OCI-LY7 (cell line): ENCODE measurements at regions not wholly inside any gene's neighbourhood (a gene's known extent, or its start where the extent isn't known, plus 50 kb on each side); places are given as distances from the start of the nearest gene placed in this dataset.
"Not testable (repeated sequence)": the region's sequence is repeated elsewhere in the genome, so short reads cannot be mapped to it uniquely, and the experiment has no call there.

Experiments used
- BruUV-seq: library from RNA; stranded (reverse); fragments of 400-500 nt; replicated peaks from 2 replicates; lab custom pipeline; 2021; lab: Mats Ljungman, UMichigan
- CTCF ChIA-PET: fragments of 300-600 bp; sonication (Branson Sonifier 250); formaldehyde crosslinking; loops from one replicate; lab custom pipeline; 2022; ENCODE audit warnings: antibody characterized with exemption; ENCODE audit not compliant: unreplicated experiment; lab: Charles Lee
- POLR2A ChIA-PET: fragments of 300-600 bp; sonication (Branson Sonifier 250); formaldehyde crosslinking; loops from one replicate; lab custom pipeline; 2022; ENCODE audit warnings: antibody characterized with exemption; lab: Charles Lee
- DNase-seq: peaks from one replicate; pipeline ENCODE4 v3.0.0-alpha.2; 2015; ENCODE audit warnings: low spot score
- H2AFZ ChIP-seq: fragments of 200-600 bp; sonication (generic), shearing (Covaris generic); 2 replicates; pipeline ENCODE4 v1.6.1; 2014; ENCODE audit warnings: mild to moderate bottlenecking, antibody characterized with exemption, low read length, moderate library complexity
- H3K27ac ChIP-seq: fragments of 200-600 bp; sonication (generic); 2 replicates; pipeline ENCODE4 v1.5.1; 2014; ENCODE audit warnings: mixed run types, low read depth, mild to moderate bottlenecking, moderate library complexity, low read length, inconsistent platforms; ENCODE audit not compliant: poor library complexity, severe bottlenecking
- H3K36me3 ChIP-seq: fragments of 200-600 bp; sonication (generic); 2 replicates; pipeline ENCODE4 v1.6.1; 2014; ENCODE audit warnings: mild to moderate bottlenecking, antibody characterized with exemption, low read length, moderate library complexity, mixed read lengths; ENCODE audit not compliant: insufficient read depth
- H3K4me1 ChIP-seq: fragments of 200-600 bp; sonication (generic); 2 replicates; pipeline ENCODE4 v1.5.1; 2014; ENCODE audit warnings: mild to moderate bottlenecking, low read length; ENCODE audit not compliant: insufficient read depth, poor library complexity, severe bottlenecking
- H3K4me2 ChIP-seq: fragments of 200-600 bp; sonication (generic); 2 replicates; pipeline ENCODE4 v1.6.1; 2014; ENCODE audit warnings: mild to moderate bottlenecking, low read length
- H3K4me3 ChIP-seq: fragments of 200-600 bp; sonication (generic); 2 replicates; pipeline ENCODE4 v1.5.1; 2014; ENCODE audit warnings: mild to moderate bottlenecking, low read depth, low read length; ENCODE audit not compliant: poor library complexity, severe bottlenecking
- H3K79me2 ChIP-seq: fragments of 200-600 bp; sonication (generic); 2 replicates; pipeline ENCODE4 v1.6.1; 2016; ENCODE audit warnings: low read depth, mild to moderate bottlenecking, low read length, moderate library complexity, mixed read lengths; ENCODE audit not compliant: insufficient read depth
- H3K9me2 ChIP-seq: fragments of 200-600 bp; sonication (generic); 2 replicates; pipeline ENCODE4 v1.6.1; 2016; ENCODE audit warnings: mild to moderate bottlenecking, low read length, mixed read lengths; ENCODE audit not compliant: insufficient read depth
- H3K9me3 ChIP-seq: fragments of 200-600 bp; sonication (generic); 2 replicates; pipeline ENCODE4 v1.6.1; 2014; ENCODE audit warnings: mild to moderate bottlenecking, mixed run types, low read length, mixed read lengths
- H4K20me1 ChIP-seq: fragments of 200-600 bp; sonication (generic); 2 replicates; pipeline ENCODE4 v1.6.1; 2014; ENCODE audit warnings: mild to moderate bottlenecking, antibody characterized with exemption, low read length, moderate library complexity, mixed read lengths; ENCODE audit not compliant: insufficient read depth
- intact Hi-C: fragments of 100-400 bp; cut with micrococcal nuclease; formaldehyde crosslinking; loops from one replicate; pipeline ENCODE4 v1.10.0; 2022; ENCODE audit not compliant: unreplicated experiment

GRCh38 chr6:57708061-57708460 lies 390.6 kb downstream of the PRIM2 start:
- H3K4me3 ChIP-seq, CTCF ChIA-PET, H3K27ac ChIP-seq: not testable (repeated sequence)

DNA sequence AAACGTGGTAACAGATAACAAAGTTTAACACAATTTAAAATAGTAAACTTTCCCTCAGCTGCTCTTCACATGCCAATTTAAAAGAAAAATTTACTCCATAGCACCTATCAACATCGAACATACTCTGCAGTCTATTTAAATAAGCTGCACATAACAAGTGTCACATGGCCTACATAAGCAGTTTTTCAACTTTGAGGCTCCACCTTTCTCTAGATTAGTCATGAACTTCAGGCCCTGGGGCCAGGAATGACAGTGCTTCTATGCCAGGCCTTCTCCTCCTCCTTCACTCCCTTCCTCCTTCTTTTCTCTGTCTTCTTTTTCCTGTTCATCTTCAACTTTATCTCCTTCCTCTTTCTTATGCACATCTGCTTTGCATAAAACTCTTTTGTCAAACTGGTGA lies 405.1 kb downstream of the PRIM2 start:
- H3K36me3 ChIP-seq, DNase-seq, H2AFZ ChIP-seq, H3K79me2 ChIP-seq, H3K9me2 ChIP-seq, H4K20me1 ChIP-seq, BruUV-seq, CTCF ChIA-PET, H3K27ac ChIP-seq, intact Hi-C loops, H3K9me3 ChIP-seq, H3K4me3 ChIP-seq, H3K4me2 ChIP-seq, H3K4me1 ChIP-seq, POLR2A ChIA-PET: not testable (repeated sequence)

More at GRCh38 chr6:57708061-57708460, 390.6 kb downstream of the PRIM2 start:
- H3K9me2 ChIP-seq, H3K4me1 ChIP-seq, H3K9me3 ChIP-seq, H3K4me2 ChIP-seq, H2AFZ ChIP-seq, H4K20me1 ChIP-seq, BruUV-seq, intact Hi-C loops, POLR2A ChIA-PET, H3K36me3 ChIP-seq, H3K79me2 ChIP-seq, DNase-seq: not testable (repeated sequence)

DNA sequence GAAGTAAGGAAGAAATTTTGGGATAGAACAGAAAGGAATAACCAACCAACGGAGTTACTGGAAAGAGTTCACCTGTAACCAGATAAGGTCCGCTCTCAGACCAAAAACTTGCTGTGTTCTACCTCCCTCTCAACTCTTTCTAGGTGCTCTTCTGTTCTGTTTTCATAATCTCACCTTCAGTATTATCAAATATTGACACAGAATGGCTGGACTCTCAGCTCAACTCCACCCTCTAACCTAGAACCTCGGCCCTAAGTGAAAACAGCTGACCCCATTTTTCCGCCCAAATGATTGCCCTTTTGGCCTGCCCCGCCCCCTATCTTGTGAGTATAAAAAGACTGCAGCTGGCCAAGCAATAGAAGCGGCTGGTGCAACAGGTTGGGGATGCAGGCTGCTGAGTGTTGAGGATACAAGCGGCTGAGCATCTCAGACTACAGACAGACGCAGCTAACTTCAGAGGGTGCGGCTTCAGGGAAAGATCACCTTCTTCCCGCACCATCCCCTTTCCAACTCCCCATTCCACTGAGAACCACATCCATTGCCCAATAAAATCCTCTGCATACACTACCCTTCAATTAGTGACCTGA lies 406.5 kb downstream of the PRIM2 start:
- H3K4me3 ChIP-seq, H3K4me1 ChIP-seq, DNase-seq, H3K9me2 ChIP-seq, H3K79me2 ChIP-seq, H3K4me2 ChIP-seq, H4K20me1 ChIP-seq, H3K27ac ChIP-seq, intact Hi-C loops, BruUV-seq, POLR2A ChIA-PET, H3K36me3 ChIP-seq, H2AFZ ChIP-seq, CTCF ChIA-PET, H3K9me3 ChIP-seq: not testable (repeated sequence)

- BruUV-seq, DNase-seq, H3K9me3 ChIP-seq, H3K79me2 ChIP-seq, POLR2A ChIA-PET, intact Hi-C loops, CTCF ChIA-PET, H3K27ac ChIP-seq, H2AFZ ChIP-seq, H3K36me3 ChIP-seq, H3K4me3 ChIP-seq, H3K4me2 ChIP-seq, H4K20me1 ChIP-seq, H3K4me1 ChIP-seq, H3K9me2 ChIP-seq: not testable (repeated sequence)
Observed at GRCh38 chr6:57729407-57729806, 412.0 kb downstream of the PRIM2 start.

DNA sequence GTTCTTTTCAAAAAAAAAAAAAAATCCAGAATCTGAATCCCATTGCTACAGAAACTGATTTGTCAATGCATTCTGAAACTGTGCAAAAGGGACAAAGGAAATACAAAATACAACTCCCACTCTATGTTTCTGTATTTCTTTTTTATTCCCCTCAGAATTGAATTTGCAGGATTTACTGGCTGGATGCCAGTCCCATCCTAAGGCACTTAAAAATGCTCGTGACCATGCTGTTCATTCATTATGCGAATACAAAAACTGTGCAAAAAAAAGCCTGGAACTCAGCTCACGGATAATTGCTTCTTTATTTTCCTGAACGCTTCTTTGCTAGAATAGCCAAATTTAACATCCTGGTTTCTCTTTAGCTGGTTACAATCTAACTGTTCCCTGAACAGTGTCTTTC lies 413.3 kb downstream of the PRIM2 start:
- H3K4me3 ChIP-seq, intact Hi-C loops, H3K4me2 ChIP-seq, POLR2A ChIA-PET, H3K4me1 ChIP-seq, BruUV-seq, H3K9me3 ChIP-seq, H3K9me2 ChIP-seq, H2AFZ ChIP-seq, H4K20me1 ChIP-seq, DNase-seq, CTCF ChIA-PET, H3K36me3 ChIP-seq, H3K79me2 ChIP-seq, H3K27ac ChIP-seq: not testable (repeated sequence)

DNA sequence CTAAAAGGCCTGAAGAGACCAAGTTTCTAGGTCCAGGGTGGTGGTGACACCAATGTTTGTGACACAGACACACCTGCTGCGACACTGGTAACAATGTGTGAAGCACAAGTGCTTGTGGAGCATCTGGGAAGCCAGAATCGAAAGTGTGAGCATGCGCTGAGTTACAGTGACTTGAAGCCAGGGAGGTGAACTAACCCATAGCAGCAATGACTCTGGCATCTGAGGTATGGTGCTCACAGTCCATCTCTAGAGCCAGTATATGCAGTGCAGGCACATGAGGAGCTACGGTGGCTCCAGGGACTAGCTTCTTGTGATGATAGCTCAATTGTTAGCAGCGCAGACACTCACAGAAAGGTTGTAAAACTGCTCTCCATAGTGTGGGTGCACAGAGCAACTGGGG lies 430.3 kb downstream of the PRIM2 start:
- not testable (repeated sequence) for H3K36me3 ChIP-seq, H2AFZ ChIP-seq

More for the DNA sequence above, 430.3 kb downstream of the PRIM2 start:
- POLR2A ChIA-PET, H4K20me1 ChIP-seq, intact Hi-C loops, DNase-seq, H3K9me3 ChIP-seq, H3K4me3 ChIP-seq, H3K27ac ChIP-seq, H3K4me2 ChIP-seq, H3K79me2 ChIP-seq, H3K4me1 ChIP-seq, BruUV-seq, H3K9me2 ChIP-seq, CTCF ChIA-PET: not testable (repeated sequence)
